Gastroesophageal sphincter (tissue), 4 donors: ENCODE measurements at regions not wholly inside any gene's neighbourhood (a gene's known extent, or its start where the extent isn't known, plus 50 kb on each side); places are given as distances from the start of the nearest gene placed in this dataset.

Experiments used
- ATAC-seq: fragments of 150-250 bp; one replicate; pipeline ENCODE4 v1.9.1; 2016; ENCODE audit warnings: mild to moderate bottlenecking, moderate library complexity
- H3K27ac ChIP-seq, 4 donors: fragments of 200-600 bp; sonication (generic) in 3 of 4; 1 replicate in 3 of 4; 2 replicates in 1 of 4; pipeline ENCODE4 v1.5.1; 2016 to 2019
- H3K27me3 ChIP-seq: fragments of 200-600 bp; sonication (generic); one replicate; pipeline ENCODE4 v1.5.1; 2019
- H3K36me3 ChIP-seq, 2 donors: fragments of 200-600 bp; sonication (generic); one replicate each; pipeline ENCODE4 v1.5.1; 2019; ENCODE audit warnings: control low read depth in 1 of 2
- H3K4me1 ChIP-seq, 3 donors: fragments of 200-600 bp; sonication (generic); 1 replicate in 2 of 3; 2 replicates in 1 of 3; pipeline ENCODE4 v1.5.1; 2016 to 2019; ENCODE audit warnings: control low read depth in 2 of 3
- H3K4me3 ChIP-seq, 2 donors: fragments of 200-600 bp; sonication (generic); one replicate each; pipeline ENCODE4 v1.5.1; 2019; ENCODE audit warnings: mild to moderate bottlenecking in 1 of 2, moderate library complexity in 1 of 2
- H3K9me3 ChIP-seq, 3 donors: fragments of 200-600 bp; sonication (generic); one replicate each; pipeline ENCODE4 v1.5.1; 2017 to 2019; ENCODE audit warnings: control low read depth in 2 of 3
- EP300 ChIP-seq: sonication (generic); formaldehyde crosslinking; IDR thresholded peaks from one replicate; pipeline ENCODE4 v1.6.1; 2017; ENCODE audit warnings: antibody characterized with exemption, mild to moderate bottlenecking
- POLR2A ChIP-seq, 2 donors: fragments of 450-650 bp; IDR thresholded peaks; one replicate each; pipeline ENCODE4 v1.6.1; 2017; ENCODE audit warnings: antibody characterized with exemption in 2 of 2, mild to moderate bottlenecking in 2 of 2, moderate library complexity in 1 of 2
- POLR2AphosphoS5 ChIP-seq: sonication (generic); formaldehyde crosslinking; IDR thresholded peaks from one replicate; pipeline ENCODE4 v1.6.1; 2017; ENCODE audit warnings: antibody characterized with exemption
- WGBS, 2 donors: methylation state at CpG; one replicate each; pipeline ENCODE4 v1.1.5; 2018; ENCODE audit warnings: low coverage in 1 of 2; 5-methylcytosine and 5-hydroxymethylcytosine counted together
- TF ChIP-seq, protein P1 (sequence below), 4 experiments: fragments of 200-600 bp in 2 of 4; fragments of 450-650 bp in 2 of 4; sonication (generic) in 1 of 4; IDR thresholded peaks; one replicate each; pipeline ENCODE4 v1.5.1; 2017 to 2019; ENCODE audit warnings: antibody characterized with exemption in 4 of 4, mild to moderate bottlenecking in 2 of 4, moderate library complexity in 2 of 4

- peaks cover 0 to 11% (median 0%) of the 10 kb centered on the region in 3 donors for H3K9me3 ChIP-seq
- ATAC-seq, result no peak
- H3K36me3 ChIP-seq, result no peaks in the 10 kb centered on the region
- H3K4me3 ChIP-seq, result no peak overlapping the region
- H3K27me3 ChIP-seq, result peaks cover 31% of the 10 kb centered on the region
- no peak overlapping the region for H3K27ac ChIP-seq
- no peaks in the 10 kb centered on the region for H3K4me1 ChIP-seq
- TF ChIP-seq, protein P1, sequence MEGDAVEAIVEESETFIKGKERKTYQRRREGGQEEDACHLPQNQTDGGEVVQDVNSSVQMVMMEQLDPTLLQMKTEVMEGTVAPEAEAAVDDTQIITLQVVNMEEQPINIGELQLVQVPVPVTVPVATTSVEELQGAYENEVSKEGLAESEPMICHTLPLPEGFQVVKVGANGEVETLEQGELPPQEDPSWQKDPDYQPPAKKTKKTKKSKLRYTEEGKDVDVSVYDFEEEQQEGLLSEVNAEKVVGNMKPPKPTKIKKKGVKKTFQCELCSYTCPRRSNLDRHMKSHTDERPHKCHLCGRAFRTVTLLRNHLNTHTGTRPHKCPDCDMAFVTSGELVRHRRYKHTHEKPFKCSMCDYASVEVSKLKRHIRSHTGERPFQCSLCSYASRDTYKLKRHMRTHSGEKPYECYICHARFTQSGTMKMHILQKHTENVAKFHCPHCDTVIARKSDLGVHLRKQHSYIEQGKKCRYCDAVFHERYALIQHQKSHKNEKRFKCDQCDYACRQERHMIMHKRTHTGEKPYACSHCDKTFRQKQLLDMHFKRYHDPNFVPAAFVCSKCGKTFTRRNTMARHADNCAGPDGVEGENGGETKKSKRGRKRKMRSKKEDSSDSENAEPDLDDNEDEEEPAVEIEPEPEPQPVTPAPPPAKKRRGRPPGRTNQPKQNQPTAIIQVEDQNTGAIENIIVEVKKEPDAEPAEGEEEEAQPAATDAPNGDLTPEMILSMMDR (IDR thresholded peaks at IDR 0.05), result no peak
- TF ChIP-seq POLR2AphosphoS5 (no peak), POLR2A (IDR thresholded peaks at IDR 0.05) (no peak), EP300 (no peak)
- WGBS, 2 donors, result 49% methylated on average over 3 of the region's 5 CpGs; no CpG with 5 or more reads in 1 of the 2 donors
Observed at GRCh38 chr17:72212041-72212440, 91.2 kb downstream of the SOX9 start.

GRCh38 chr17:72215490-72215889 is 94.7 kb downstream of the SOX9 start:
- ATAC-seq, result no peak
- peaks cover 0 to 11% (median 0%) of the 10 kb centered on the region in 3 donors for H3K9me3 ChIP-seq
- 51 to 71% methylated on average over 1 to 2 of the region's 2 CpGs for WGBS, 2 donors
- TF ChIP-seq POLR2A (IDR thresholded peaks at IDR 0.05) (no peak), POLR2AphosphoS5 (no peak), EP300 (no peak)
- TF ChIP-seq, protein P1 (IDR thresholded peaks at IDR 0.05), result no peak
- peaks cover 44% of the 10 kb centered on the region for H3K27me3 ChIP-seq
- peaks cover 0 to 9% (median 3%) of the 10 kb centered on the region in 3 donors for H3K4me1 ChIP-seq
- H3K27ac ChIP-seq, result no peak overlapping the region
- no peak overlapping the region for H3K4me3 ChIP-seq
- no peaks in the 10 kb centered on the region for H3K36me3 ChIP-seq

- WGBS, 2 donors, result 70 to 85% methylated on average over 1 to 7 of the region's 7 CpGs
- TF ChIP-seq, protein P1 (IDR thresholded peaks at IDR 0.05), result no peak
- TF ChIP-seq POLR2A (IDR thresholded peaks at IDR 0.05) (no peak), EP300 (no peak), POLR2AphosphoS5 (no peak)
- Histone ChIP-seq H3K36me3 (no peaks in the 10 kb centered on the region), H3K27me3 (peaks cover 48% of the 10 kb centered on the region), H3K9me3 (peaks cover 0 to 11% (median 0%) of the 10 kb centered on the region in 3 donors), H3K27ac (no peak overlapping the region), H3K4me1 (peaks cover 0 to 9% (median 3%) of the 10 kb centered on the region in 3 donors), H3K4me3 (no peak overlapping the region)
- no peak for ATAC-seq
Observed at GRCh38 chr17:72215928-72216327, 95.1 kb downstream of the SOX9 start.

- Histone ChIP-seq H3K4me3 (no peak overlapping the region), H3K4me1 (peaks cover 0 to 9% (median 3%) of the 10 kb centered on the region in 3 donors), H3K27me3 (peaks cover 55% of the 10 kb centered on the region), H3K9me3 (peaks cover 0 to 2% (median 0%) of the 10 kb centered on the region in 3 donors), H3K27ac (no peak overlapping the region), H3K36me3 (no peaks in the 10 kb centered on the region)
- no peak for TF ChIP-seq POLR2AphosphoS5
- TF ChIP-seq, protein P1 (IDR thresholded peaks at IDR 0.05), result no peak
- no peak for TF ChIP-seq POLR2A (IDR thresholded peaks at IDR 0.05)
- no peak for TF ChIP-seq EP300
- ATAC-seq, result no peak
- WGBS, 2 donors, result 3 to 4% methylated on average over 6 to 7 of the region's 23 CpGs
Observed at GRCh38 chr17:72219137-72219823, 98.5 kb downstream of the SOX9 start.

- no peak for ATAC-seq
- no peak overlapping the region for H3K4me3 ChIP-seq
- peaks cover 55% of the 10 kb centered on the region for H3K27me3 ChIP-seq
- WGBS, 2 donors, result 0 to 6% methylated on average over 1 to 9 of the region's 22 CpGs
- peaks cover 0 to 9% (median 3%) of the 10 kb centered on the region in 3 donors for H3K4me1 ChIP-seq
- no peak overlapping the region for H3K27ac ChIP-seq
- no peaks in the 10 kb centered on the region for H3K36me3 ChIP-seq
- TF ChIP-seq POLR2A (IDR thresholded peaks at IDR 0.05) (no peak), POLR2AphosphoS5 (no peak)
- no peaks in the 10 kb centered on the region for H3K9me3 ChIP-seq
Observed at GRCh38 chr17:72219824-72220493, 99.1 kb downstream of the SOX9 start.
